HepG2 (cell line): ENCODE measurements at regions not wholly inside any gene's neighbourhood (a gene's known extent, or its start where the extent isn't known, plus 50 kb on each side); places are given as distances from the start of the nearest gene placed in this dataset.

Experiments
- ASH2L ChIP-seq: fragments of 300-600, 200-600 bp; sonication (generic); IDR thresholded peaks from 2 replicates; pipeline ENCODE4 v1.7.0; 2017; ENCODE audit warnings: low read depth, mild to moderate bottlenecking, moderate library complexity, mixed read lengths, low read length; ENCODE audit not compliant: insufficient read length
- MXD4 ChIP-seq: IDR thresholded peaks from 2 replicates; pipeline ENCODE4 v1.6.1; 2016; ENCODE audit warnings: mild to moderate bottlenecking, missing biosample characterization, missing genetic modification reagents
- TRIM22 ChIP-seq: fragments of 450-650 bp; IDR thresholded peaks from 2 replicates; pipeline ENCODE4 v1.6.1; 2017
- ZBTB8A ChIP-seq: sonication (generic); formaldehyde crosslinking; IDR thresholded peaks from 2 replicates; pipeline ENCODE4 v1.4.0; 2020; ENCODE audit warnings: mild to moderate bottlenecking, low read depth, missing genetic modification reagents, borderline replicate concordance
- ZNF354B ChIP-seq: sonication (generic); formaldehyde crosslinking; IDR thresholded peaks from 2 replicates; pipeline ENCODE4 v1.8.0; 2022; ENCODE audit warnings: mild to moderate bottlenecking, missing genetic modification reagents
- ZNF558 ChIP-seq: sonication (generic); formaldehyde crosslinking; IDR thresholded peaks from 2 replicates; pipeline ENCODE4 v1.9.0; 2022; ENCODE audit warnings: mild to moderate bottlenecking, missing genetic modification reagents, borderline replicate concordance
- TF ChIP-seq, protein P1 (sequence below): sonication (generic); formaldehyde crosslinking; IDR thresholded peaks from 2 replicates; pipeline ENCODE4 v1.5.0; 2020; ENCODE audit warnings: mild to moderate bottlenecking, missing genetic modification reagents, borderline replicate concordance
- TF ChIP-seq, protein P2 (sequence below): sonication (generic); formaldehyde crosslinking; IDR thresholded peaks from 2 replicates; pipeline ENCODE4 v1.5.1; 2020; ENCODE audit warnings: mild to moderate bottlenecking, missing genetic modification reagents, moderate library complexity

GRCh38 chr2:42926434-42927333, 134.3 kb upstream of the HAAO start (continued):
- TF ChIP-seq, protein P1, sequence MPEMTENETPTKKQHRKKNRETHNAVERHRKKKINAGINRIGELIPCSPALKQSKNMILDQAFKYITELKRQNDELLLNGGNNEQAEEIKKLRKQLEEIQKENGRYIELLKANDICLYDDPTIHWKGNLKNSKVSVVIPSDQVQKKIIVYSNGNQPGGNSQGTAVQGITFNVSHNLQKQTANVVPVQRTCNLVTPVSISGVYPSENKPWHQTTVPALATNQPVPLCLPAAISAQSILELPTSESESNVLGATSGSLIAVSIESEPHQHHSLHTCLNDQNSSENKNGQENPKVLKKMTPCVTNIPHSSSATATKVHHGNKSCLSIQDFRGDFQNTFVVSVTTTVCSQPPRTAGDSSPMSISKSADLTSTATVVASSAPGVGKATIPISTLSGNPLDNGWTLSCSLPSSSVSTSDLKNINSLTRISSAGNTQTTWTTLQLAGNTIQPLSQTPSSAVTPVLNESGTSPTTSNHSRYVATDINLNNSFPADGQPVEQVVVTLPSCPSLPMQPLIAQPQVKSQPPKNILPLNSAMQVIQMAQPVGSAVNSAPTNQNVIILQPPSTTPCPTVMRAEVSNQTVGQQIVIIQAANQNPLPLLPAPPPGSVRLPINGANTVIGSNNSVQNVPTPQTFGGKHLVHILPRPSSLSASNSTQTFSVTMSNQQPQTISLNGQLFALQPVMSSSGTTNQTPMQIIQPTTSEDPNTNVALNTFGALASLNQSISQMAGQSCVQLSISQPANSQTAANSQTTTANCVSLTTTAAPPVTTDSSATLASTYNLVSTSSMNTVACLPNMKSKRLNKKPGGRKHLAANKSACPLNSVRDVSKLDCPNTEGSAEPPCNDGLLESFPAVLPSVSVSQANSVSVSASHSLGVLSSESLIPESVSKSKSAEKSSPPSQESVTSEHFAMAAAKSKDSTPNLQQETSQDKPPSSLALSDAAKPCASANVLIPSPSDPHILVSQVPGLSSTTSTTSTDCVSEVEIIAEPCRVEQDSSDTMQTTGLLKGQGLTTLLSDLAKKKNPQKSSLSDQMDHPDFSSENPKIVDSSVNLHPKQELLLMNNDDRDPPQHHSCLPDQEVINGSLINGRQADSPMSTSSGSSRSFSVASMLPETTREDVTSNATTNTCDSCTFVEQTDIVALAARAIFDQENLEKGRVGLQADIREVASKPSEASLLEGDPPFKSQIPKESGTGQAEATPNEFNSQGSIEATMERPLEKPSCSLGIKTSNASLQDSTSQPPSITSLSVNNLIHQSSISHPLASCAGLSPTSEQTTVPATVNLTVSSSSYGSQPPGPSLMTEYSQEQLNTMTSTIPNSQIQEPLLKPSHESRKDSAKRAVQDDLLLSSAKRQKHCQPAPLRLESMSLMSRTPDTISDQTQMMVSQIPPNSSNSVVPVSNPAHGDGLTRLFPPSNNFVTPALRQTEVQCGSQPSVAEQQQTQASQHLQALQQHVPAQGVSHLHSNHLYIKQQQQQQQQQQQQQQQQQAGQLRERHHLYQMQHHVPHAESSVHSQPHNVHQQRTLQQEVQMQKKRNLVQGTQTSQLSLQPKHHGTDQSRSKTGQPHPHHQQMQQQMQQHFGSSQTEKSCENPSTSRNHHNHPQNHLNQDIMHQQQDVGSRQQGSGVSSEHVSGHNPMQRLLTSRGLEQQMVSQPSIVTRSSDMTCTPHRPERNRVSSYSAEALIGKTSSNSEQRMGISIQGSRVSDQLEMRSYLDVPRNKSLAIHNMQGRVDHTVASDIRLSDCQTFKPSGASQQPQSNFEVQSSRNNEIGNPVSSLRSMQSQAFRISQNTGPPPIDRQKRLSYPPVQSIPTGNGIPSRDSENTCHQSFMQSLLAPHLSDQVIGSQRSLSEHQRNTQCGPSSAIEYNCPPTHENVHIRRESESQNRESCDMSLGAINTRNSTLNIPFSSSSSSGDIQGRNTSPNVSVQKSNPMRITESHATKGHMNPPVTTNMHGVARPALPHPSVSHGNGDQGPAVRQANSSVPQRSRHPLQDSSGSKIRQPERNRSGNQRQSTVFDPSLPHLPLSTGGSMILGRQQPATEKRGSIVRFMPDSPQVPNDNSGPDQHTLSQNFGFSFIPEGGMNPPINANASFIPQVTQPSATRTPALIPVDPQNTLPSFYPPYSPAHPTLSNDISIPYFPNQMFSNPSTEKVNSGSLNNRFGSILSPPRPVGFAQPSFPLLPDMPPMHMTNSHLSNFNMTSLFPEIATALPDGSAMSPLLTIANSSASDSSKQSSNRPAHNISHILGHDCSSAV (CRISPR knock-in tag): no peak
- no peak; the same call in 1 of the 2 replicates for TF ChIP-seq ZNF558 (CRISPR knock-in tag)
- TF ChIP-seq ASH2L: peak; percentile 4
- TF ChIP-seq, protein P2, sequence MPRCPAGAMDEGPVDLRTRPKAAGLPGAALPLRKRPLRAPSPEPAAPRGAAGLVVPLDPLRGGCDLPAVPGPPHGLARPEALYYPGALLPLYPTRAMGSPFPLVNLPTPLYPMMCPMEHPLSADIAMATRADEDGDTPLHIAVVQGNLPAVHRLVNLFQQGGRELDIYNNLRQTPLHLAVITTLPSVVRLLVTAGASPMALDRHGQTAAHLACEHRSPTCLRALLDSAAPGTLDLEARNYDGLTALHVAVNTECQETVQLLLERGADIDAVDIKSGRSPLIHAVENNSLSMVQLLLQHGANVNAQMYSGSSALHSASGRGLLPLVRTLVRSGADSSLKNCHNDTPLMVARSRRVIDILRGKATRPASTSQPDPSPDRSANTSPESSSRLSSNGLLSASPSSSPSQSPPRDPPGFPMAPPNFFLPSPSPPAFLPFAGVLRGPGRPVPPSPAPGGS (CRISPR knock-in tag): no peak
- TF ChIP-seq ZBTB8A (CRISPR knock-in tag): no peak
- TF ChIP-seq ZNF354B (CRISPR knock-in tag): no peak
- no peak for TF ChIP-seq TRIM22
- peak; percentile 72; the same call in 1 of the 2 replicates for TF ChIP-seq MXD4 (CRISPR knock-in tag)
